MCF 10A (cell line): ENCODE measurements at regions not wholly inside any gene's neighbourhood (a gene's known extent, or its start where the extent isn't known, plus 50 kb on each side); places are given as distances from the start of the nearest gene placed in this dataset.

Experiments
- BruUV-seq: library from RNA; stranded (reverse); fragments of 400-500 nt; replicated peaks from 2 replicates; lab custom pipeline; 2021; lab: Mats Ljungman, UMichigan
- CTCF ChIA-PET: fragments of 300-600 bp; sonication (Branson Sonifier 250); formaldehyde crosslinking; extraction: SDS; loops from one replicate; lab custom pipeline; 2021; ENCODE audit warnings: antibody characterized with exemption, inconsistent platforms; lab: Yijun Ruan, JAX
- POLR2A ChIA-PET: fragments of 300-600, 350-650 bp; sonication (Branson Sonifier 250); formaldehyde crosslinking; extraction: SDS; loops from one replicate; lab custom pipeline; 2020; ENCODE audit warnings: antibody characterized with exemption, inconsistent platforms; lab: Yijun Ruan, JAX
- DNase-seq: peaks from one replicate; pipeline ENCODE4 v3.0.0-alpha.2; 2018; ENCODE audit not compliant: unreplicated experiment
- H3K27ac Mint-ChIP-seq: one replicate; pipeline ENCODE4 v1.8.0; 2022; ENCODE audit warnings: mild to moderate bottlenecking, low read depth, mixed read lengths; ENCODE audit not compliant: unreplicated experiment
- H3K27me3 Mint-ChIP-seq: one replicate; pipeline ENCODE4 v1.8.0; 2022; ENCODE audit warnings: mixed read lengths; ENCODE audit not compliant: insufficient read depth, unreplicated experiment
- H3K36me3 Mint-ChIP-seq: one replicate; pipeline ENCODE4 v1.8.0; 2022; ENCODE audit warnings: mild to moderate bottlenecking, moderate library complexity, mixed read lengths; ENCODE audit not compliant: insufficient read depth, unreplicated experiment
- H3K4me1 Mint-ChIP-seq: one replicate; pipeline ENCODE4 v1.8.0; 2022; ENCODE audit warnings: mixed read lengths; ENCODE audit not compliant: insufficient read depth, unreplicated experiment
- H3K4me3 Mint-ChIP-seq: one replicate; pipeline ENCODE4 v1.8.0; 2022; ENCODE audit warnings: mild to moderate bottlenecking, moderate library complexity, mixed read lengths; ENCODE audit not compliant: unreplicated experiment
- H3K9me3 Mint-ChIP-seq: one replicate; pipeline ENCODE4 v1.8.0; 2022; ENCODE audit warnings: mixed read lengths; ENCODE audit not compliant: unreplicated experiment
- CTCF ChIP-seq: fragments of 200-600 bp; IDR thresholded peaks from one replicate; pipeline ENCODE4 v1.8.0; 2022; ENCODE audit warnings: antibody characterized with exemption, mild to moderate bottlenecking; ENCODE audit not compliant: unreplicated experiment
- intact Hi-C: fragments of 100-400 bp; cut with micrococcal nuclease; formaldehyde crosslinking; loops from 2 replicates; pipeline ENCODE4 v1.14.1; 2022

GRCh38 chr1:91123319-91123718, 101.5 kb upstream of the ZNF644 start:
- no TSS peak for BruUV-seq
- POLR2A ChIA-PET: no interaction called here

GRCh38 chr1:91122106-91122717, 100.4 kb upstream of the ZNF644 start:
- BruUV-seq: no TSS peak
- DNase-seq: no peak
- Mint-ChIP-seq H3K36me3 (no peaks in the 10 kb centered on the region), H3K27me3 (no peaks in the 10 kb centered on the region), H3K27ac (no peak overlapping the region), H3K4me1 (peaks cover 14% of the 10 kb centered on the region), H3K9me3 (no peaks in the 10 kb centered on the region), H3K4me3 (no peak overlapping the region)
- ChIA-PET POLR2A (no interaction called here), CTCF (interaction anchor here (0.5 to 1.2 kb wide), 4 partner anchors 42 to 96 kb away, joined by 3 to 6 read pairs (median 3); no protein-coding TSS in a partner anchor)
- intact Hi-C loops: no loop called here
- no peak for TF ChIP-seq CTCF

More at GRCh38 chr1:91123319-91123718, 101.5 kb upstream of the ZNF644 start:
- H3K27ac Mint-ChIP-seq: no peak overlapping the region
- intact Hi-C loops: no loop called here
- peaks cover 14% of the 10 kb centered on the region for H3K4me1 Mint-ChIP-seq
- CTCF ChIA-PET: interaction anchor here (1.4 to 1.7 kb wide), 2 partner anchors 42 to 402 kb away, joined by 4 to 8 read pairs; no protein-coding TSS in a partner anchor
- H3K4me3 Mint-ChIP-seq: no peak overlapping the region
- no peak for TF ChIP-seq CTCF
- H3K9me3 Mint-ChIP-seq: no peaks in the 10 kb centered on the region
- no peak for DNase-seq
- no peaks in the 10 kb centered on the region for H3K36me3 Mint-ChIP-seq
- H3K27me3 Mint-ChIP-seq: no peaks in the 10 kb centered on the region

DNA sequence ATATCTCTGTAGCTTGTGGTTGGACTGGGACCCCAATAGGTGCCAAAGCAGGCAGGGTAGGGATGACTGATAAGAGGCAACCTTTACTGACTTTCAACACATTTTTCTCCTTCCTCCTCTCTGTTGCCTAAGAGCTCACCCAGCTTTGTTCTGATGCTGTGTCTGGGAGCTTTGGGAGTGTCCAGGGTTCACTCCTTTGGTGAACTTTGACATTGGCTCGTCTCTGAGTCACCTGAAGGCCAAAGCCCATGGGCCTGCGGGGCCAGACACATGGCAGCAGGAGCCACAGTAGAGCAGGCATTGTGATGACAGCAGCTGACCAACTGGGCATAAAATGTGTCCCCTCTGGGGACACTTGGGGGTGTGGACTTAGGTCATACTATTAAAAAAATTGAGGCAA, 99.5 kb upstream of the ZNF644 start:
- Mint-ChIP-seq H3K27ac (peak overlapping the region; percentile 89), H3K9me3 (no peaks in the 10 kb centered on the region), H3K4me3 (no peak overlapping the region), H3K4me1 (peaks cover 14% of the 10 kb centered on the region), H3K36me3 (no peaks in the 10 kb centered on the region), H3K27me3 (no peaks in the 10 kb centered on the region)
- POLR2A ChIA-PET: interaction anchor here (0.7 to 1.3 kb wide), 4 partner anchors 17 to 202 kb away, joined by 3 to 6 read pairs (median 4); no protein-coding TSS in a partner anchor
- no TSS peak for BruUV-seq
- intact Hi-C loops: no loop called here
- TF ChIP-seq CTCF: no peak
- DNase-seq: no peak
- CTCF ChIA-PET: interaction anchor here (0.7 to 1.2 kb wide), 4 partner anchors 43 to 400 kb away, joined by 3 to 6 read pairs (median 4); no protein-coding TSS in a partner anchor

DNA sequence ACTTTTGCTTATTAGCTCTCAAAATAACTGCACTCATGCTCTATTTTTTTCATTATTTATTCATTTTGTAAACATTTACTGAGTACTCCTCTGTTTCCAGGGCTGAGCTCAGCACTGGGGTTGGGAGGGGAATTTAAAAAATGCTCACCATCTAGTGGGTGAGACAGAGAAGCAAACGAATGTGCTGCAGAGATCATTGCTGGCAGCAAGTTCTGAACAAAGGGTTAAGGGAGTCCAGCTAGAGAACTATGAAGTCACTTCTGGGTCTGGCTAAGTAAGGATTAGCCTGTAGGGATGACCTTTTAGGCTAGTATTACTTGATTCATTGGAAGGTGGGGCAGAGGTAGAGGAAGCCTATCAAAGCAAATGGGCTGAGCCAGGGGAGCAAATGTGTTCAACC, 99.1 kb upstream of the ZNF644 start:
- Mint-ChIP-seq H3K27ac (peak overlapping the region; percentile 89), H3K27me3 (no peaks in the 10 kb centered on the region), H3K36me3 (no peaks in the 10 kb centered on the region), H3K4me3 (no peak overlapping the region), H3K9me3 (no peaks in the 10 kb centered on the region), H3K4me1 (peaks cover 14% of the 10 kb centered on the region)
- no TSS peak for BruUV-seq
- intact Hi-C loops: no loop called here
- no peak for TF ChIP-seq CTCF
- DNase-seq: no peak
- POLR2A ChIA-PET: interaction anchor here (0.7 to 1.3 kb wide), 5 partner anchors 17 to 201 kb away, joined by 3 to 6 read pairs (median 3); no protein-coding TSS in a partner anchor
- CTCF ChIA-PET: interaction anchor here (1.0 to 1.2 kb wide), 2 partner anchors 44 to 400 kb away, joined by 5 to 6 read pairs; no protein-coding TSS in a partner anchor
